GM19395 (cell line): ENCODE measurements at regions not wholly inside any gene's neighbourhood (a gene's known extent, or its start where the extent isn't known, plus 50 kb on each side); places are given as distances from the start of the nearest gene placed in this dataset.

Experiments used
- ATAC-seq: cut with Tn5 transposase; IDR thresholded peaks from one replicate; pipeline ENCODE4 v1.9.1; 2021; ENCODE audit warnings: mild to moderate bottlenecking, moderate library complexity; ENCODE audit not compliant: unreplicated experiment

GRCh38 chr2:56613254-56613653 is 429.5 kb downstream of the CCDC85A start:
- no peak for ATAC-seq

- ATAC-seq, result no peak
These were observed 430.1 kb downstream of the CCDC85A start for GRCh38 chr2:56613920-56614319.

GRCh38 chr2:56615760-56616159 is 432.0 kb downstream of the CCDC85A start:
- no peak for ATAC-seq

- no peak for ATAC-seq
These were observed 440.4 kb downstream of the CCDC85A start for GRCh38 chr2:56624181-56624580.

GRCh38 chr2:56626927-56627326 is 443.1 kb downstream of the CCDC85A start:
- no peak for ATAC-seq

- no peak for ATAC-seq
These were observed 446.5 kb downstream of the CCDC85A start for GRCh38 chr2:56630286-56630685.

GRCh38 chr2:56647997-56648396 is 464.2 kb downstream of the CCDC85A start:
- ATAC-seq, result no peak

- no peak for ATAC-seq
These were observed 465.0 kb downstream of the CCDC85A start for GRCh38 chr2:56648802-56649201.

GRCh38 chr2:56654936-56655335 is 471.1 kb downstream of the CCDC85A start:
- no peak for ATAC-seq

- ATAC-seq, result no peak
These were observed 473.0 kb downstream of the CCDC85A start for GRCh38 chr2:56656826-56657225.

GRCh38 chr2:56666777-56667176 is 483.0 kb downstream of the CCDC85A start:
- no peak for ATAC-seq

GRCh38 chr2:56671973-56672569 is 488.3 kb downstream of the CCDC85A start:
- ATAC-seq, result no peak

GRCh38 chr2:56674084-56674483 is 490.3 kb downstream of the CCDC85A start:
- no peak for ATAC-seq

- no peak for ATAC-seq
These were observed 493.2 kb downstream of the CCDC85A start for GRCh38 chr2:56676966-56677365.

- ATAC-seq, result no peak
These were observed 497.3 kb downstream of the CCDC85A start for GRCh38 chr2:56680971-56681631.

GRCh38 chr2:56681659-56682396 is 498.0 kb downstream of the CCDC85A start:
- ATAC-seq, result no peak

- ATAC-seq, result no peak
These were observed 498.6 kb downstream of the CCDC85A start for GRCh38 chr2:56682397-56682760.

GRCh38 chr2:56684327-56684726 is 500.5 kb downstream of the CCDC85A start:
- no peak for ATAC-seq

- no peak for ATAC-seq
These were observed 501.4 kb downstream of the CCDC85A start for GRCh38 chr2:56685205-56685604.

GRCh38 chr2:56687169-56687568 is 503.4 kb downstream of the CCDC85A start:
- no peak for ATAC-seq

- ATAC-seq, result no peak
These were observed 504.9 kb downstream of the CCDC85A start for GRCh38 chr2:56688661-56689060.

GRCh38 chr2:56693501-56693900 is 509.7 kb downstream of the CCDC85A start:
- ATAC-seq, result no peak
